ENCODE measurements at regions not wholly inside any gene's neighbourhood (a gene's known extent, or its start where the extent isn't known, plus 50 kb on each side); places are given as distances from the start of the nearest gene placed in this dataset.

- Mint-ChIP-seq H3K4me1 (no peaks in the 10 kb centered on the region), H3K27me3 (ENCODE audit: low read depth) (no peaks in the 10 kb centered on the region), H3K9me3 (peaks cover 24% of the 10 kb centered on the region), H3K36me3 (no peaks in the 10 kb centered on the region), H3K4me3 (no peak overlapping the region), H3K27ac (no peak overlapping the region)
- no peak for DNase-seq (ENCODE audit: low spot score in 2 of 2, unreplicated experiment in 2 of 2)
- TF ChIP-seq CTCF (IDR thresholded peaks at IDR 0.05; ENCODE audit: unreplicated experiment), result no peak
Measured at GRCh38 chr4:106766519-106766918, 269.6 kb downstream of the DKK2 start.

- H3K27ac Mint-ChIP-seq, result no peak overlapping the region
- H3K36me3 Mint-ChIP-seq, result no peaks in the 10 kb centered on the region
- no peak for DNase-seq (ENCODE audit: low spot score in 2 of 2, unreplicated experiment in 2 of 2)
Measured at GRCh38 chr4:106764774-106765173, 271.3 kb downstream of the DKK2 start.

DNA sequence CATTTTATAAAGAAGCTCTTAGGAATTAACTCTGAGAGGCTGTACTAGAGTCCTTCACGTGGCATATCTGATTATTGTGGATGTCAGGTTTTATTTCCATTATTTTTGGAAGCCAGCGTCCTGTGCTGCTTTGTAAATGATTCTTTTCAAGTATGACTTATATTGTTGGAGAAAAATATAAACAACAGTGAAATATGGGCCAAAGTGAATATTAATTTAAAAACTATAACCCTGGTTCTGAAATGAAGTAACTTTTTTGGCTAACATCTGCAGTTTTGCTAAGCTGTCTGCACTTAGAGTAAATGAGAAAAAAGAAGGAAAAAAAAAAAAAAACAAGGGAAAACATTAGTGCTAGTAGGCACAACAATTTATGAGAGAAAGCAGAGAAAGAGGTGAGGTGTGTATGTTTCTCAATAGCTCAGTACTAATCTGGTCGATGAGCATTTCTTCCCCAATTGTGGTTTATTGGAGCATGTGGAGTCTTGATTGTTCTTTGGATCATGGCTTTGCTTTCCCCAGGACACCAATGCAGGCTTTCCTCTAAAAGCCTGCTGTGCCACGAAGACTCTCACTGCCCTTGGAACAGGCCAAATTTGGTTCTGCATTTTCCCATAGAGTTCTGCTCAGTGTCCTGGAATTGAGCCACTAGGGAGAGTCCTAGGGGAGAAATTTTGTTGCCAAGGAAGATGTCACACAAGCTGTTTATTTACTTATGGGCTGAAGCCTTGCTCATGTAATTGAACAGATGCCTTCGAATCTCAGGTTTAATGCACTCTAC is 273.3 kb downstream of the DKK2 start:
- DNase-seq (ENCODE audit: low spot score in 2 of 2, unreplicated experiment in 2 of 2), result no peak
- Mint-ChIP-seq H3K9me3 (no peaks in the 10 kb centered on the region), H3K27ac (no peak overlapping the region), H3K36me3 (no peaks in the 10 kb centered on the region), H3K27me3 (ENCODE audit: low read depth) (no peaks in the 10 kb centered on the region), H3K4me3 (no peak overlapping the region), H3K4me1 (peaks cover 5% of the 10 kb centered on the region)
- no peak for TF ChIP-seq CTCF (IDR thresholded peaks at IDR 0.05; ENCODE audit: unreplicated experiment)

More at GRCh38 chr4:106764774-106765173, 271.3 kb downstream of the DKK2 start:
- Mint-ChIP-seq H3K4me3 (no peak overlapping the region), H3K4me1 (peaks cover 5% of the 10 kb centered on the region), H3K9me3 (peaks cover 10% of the 10 kb centered on the region), H3K27me3 (ENCODE audit: low read depth) (no peaks in the 10 kb centered on the region)
- TF ChIP-seq CTCF (IDR thresholded peaks at IDR 0.05; ENCODE audit: unreplicated experiment), result no peak

- peaks cover 3% of the 10 kb centered on the region for H3K4me1 Mint-ChIP-seq
Measured at GRCh38 chr4:106753426-106753825, 282.7 kb downstream of the DKK2 start.

GRCh38 chr4:106746451-106746850 is 289.7 kb downstream of the DKK2 start:
- DNase-seq (ENCODE audit: low spot score in 2 of 2, unreplicated experiment in 2 of 2), result no peak
- H3K27ac Mint-ChIP-seq, result no peak overlapping the region
- no peaks in the 10 kb centered on the region for H3K4me1 Mint-ChIP-seq
- H3K36me3 Mint-ChIP-seq, result no peaks in the 10 kb centered on the region
- H3K9me3 Mint-ChIP-seq, result peaks cover 6% of the 10 kb centered on the region
- H3K4me3 Mint-ChIP-seq, result no peak overlapping the region
- TF ChIP-seq CTCF (IDR thresholded peaks at IDR 0.05; ENCODE audit: unreplicated experiment), result no peak
- H3K27me3 Mint-ChIP-seq (ENCODE audit: low read depth), result no peaks in the 10 kb centered on the region

More at GRCh38 chr4:106753426-106753825, 282.7 kb downstream of the DKK2 start:
- H3K4me3 Mint-ChIP-seq, result no peak overlapping the region
- peaks cover 22% of the 10 kb centered on the region for H3K9me3 Mint-ChIP-seq
- no peak overlapping the region for H3K27ac Mint-ChIP-seq
- H3K36me3 Mint-ChIP-seq, result no peaks in the 10 kb centered on the region
- no peaks in the 10 kb centered on the region for H3K27me3 Mint-ChIP-seq (ENCODE audit: low read depth)
- TF ChIP-seq CTCF (IDR thresholded peaks at IDR 0.05; ENCODE audit: unreplicated experiment), result no peak
- no peak for DNase-seq (ENCODE audit: low spot score in 2 of 2, unreplicated experiment in 2 of 2)
